ENCODE measurements at regions not wholly inside any gene's neighbourhood (a gene's known extent, or its start where the extent isn't known, plus 50 kb on each side); places are given as distances from the start of the nearest gene placed in this dataset.
A peak's percentile ranks its signal among the peaks of the same experiment; 100 is the strongest.

- TF ChIP-seq EZH2 (IDR thresholded peaks at IDR 0.05) (no peak), CTCF (IDR thresholded peaks at IDR 0.05) (peak; percentile 16), EZH2phosphoT487 (IDR thresholded peaks at IDR 0.05) (no peak)
Measured at GRCh38 chr4:14700083-14700482, 302.2 kb upstream of the CPEB2 start.
